HG02759 (cell line): ENCODE measurements at regions not wholly inside any gene's neighbourhood (a gene's known extent, or its start where the extent isn't known, plus 50 kb on each side); places are given as distances from the start of the nearest gene placed in this dataset.
"Not testable (repeated sequence)": the region's sequence is repeated elsewhere in the genome, so short reads cannot be mapped to it uniquely, and the experiment has no call there.

ENCODE experiments used
- ATAC-seq: cut with Tn5 transposase; IDR thresholded peaks from one replicate; pipeline ENCODE4 v1.9.1; 2021; ENCODE audit warnings: mild to moderate bottlenecking, moderate library complexity; ENCODE audit not compliant: unreplicated experiment

- no peak for ATAC-seq
Measured at GRCh38 chr4:117545039-117545438, 459.7 kb upstream of the TRAM1L1 start.

- no peak for ATAC-seq
Measured at GRCh38 chr4:117549524-117549923, 464.1 kb upstream of the TRAM1L1 start.

GRCh38 chr4:117550085-117550484 is 464.7 kb upstream of the TRAM1L1 start:
- no peak for ATAC-seq

GRCh38 chr4:117560329-117560728 is 474.0 kb upstream of the NDST3 start:
- no peak for ATAC-seq

GRCh38 chr4:117574085-117574484 is 460.2 kb upstream of the NDST3 start:
- no peak for ATAC-seq

- ATAC-seq: no peak
Measured at GRCh38 chr4:117575850-117576249, 458.4 kb upstream of the NDST3 start.

- ATAC-seq: no peak
Measured at GRCh38 chr4:117577686-117578311, 456.5 kb upstream of the NDST3 start.

- ATAC-seq: no peak
Measured at GRCh38 chr4:117588771-117589170, 445.5 kb upstream of the NDST3 start.

GRCh38 chr4:117596917-117597480 is 437.3 kb upstream of the NDST3 start:
- no peak for ATAC-seq

GRCh38 chr4:117599393-117599792 is 434.9 kb upstream of the NDST3 start:
- ATAC-seq: not testable (repeated sequence)

GRCh38 chr4:117600936-117601335 is 433.4 kb upstream of the NDST3 start:
- not testable (repeated sequence) for ATAC-seq

GRCh38 chr4:117610706-117611308 is 423.5 kb upstream of the NDST3 start:
- no peak for ATAC-seq

- no peak for ATAC-seq
Measured at GRCh38 chr4:117621673-117622072, 412.6 kb upstream of the NDST3 start.

GRCh38 chr4:117623326-117623725 is 411.0 kb upstream of the NDST3 start:
- no peak for ATAC-seq

- no peak for ATAC-seq
Measured at GRCh38 chr4:117626664-117627063, 407.6 kb upstream of the NDST3 start.

GRCh38 chr4:117634716-117635115 is 399.6 kb upstream of the NDST3 start:
- no peak for ATAC-seq

GRCh38 chr4:117637347-117637746 is 396.9 kb upstream of the NDST3 start:
- no peak for ATAC-seq

- no peak for ATAC-seq
Measured at GRCh38 chr4:117640836-117641235, 393.4 kb upstream of the NDST3 start.

- ATAC-seq: no peak
Measured at GRCh38 chr4:117641519-117641918, 392.8 kb upstream of the NDST3 start.

GRCh38 chr4:117654079-117654478 is 380.2 kb upstream of the NDST3 start:
- ATAC-seq: no peak

GRCh38 chr4:117660668-117661067 is 373.6 kb upstream of the NDST3 start:
- ATAC-seq: no peak
